GM12892 (cell line): ENCODE measurements at regions not wholly inside any gene's neighbourhood (a gene's known extent, or its start where the extent isn't known, plus 50 kb on each side); places are given as distances from the start of the nearest gene placed in this dataset.

Experiments used
- DNase-seq: peaks from one replicate; pipeline ENCODE4 v3.0.0; 2011; ENCODE audit not compliant: insufficient read length
- FAIRE-seq: peaks from 2 replicates; lab custom pipeline; 2011; peaks lifted over from hg19 to GRCh38; lab: Jason Lieb, UNC
- POLR2A ChIP-seq: IDR thresholded peaks from 2 replicates; pipeline ENCODE4 v1.6.1; 2011; ENCODE audit warnings: low read depth, low read length, control low read depth
- POLR2AphosphoS5 ChIP-seq: IDR thresholded peaks from 2 replicates; pipeline ENCODE4 v1.6.1; 2011; ENCODE audit warnings: low read depth, low read length, control low read depth
- TAF1 ChIP-seq: IDR thresholded peaks from 2 replicates; pipeline ENCODE4 v1.6.1; 2011; ENCODE audit warnings: low read depth, mild to moderate bottlenecking, control low read depth, low read length, borderline replicate concordance

GRCh38 chr15:66950114-66950513 lies 115.3 kb upstream of the SMAD3 start:
- FAIRE-seq, result no peak
- DNase-seq, result no peak
- TF ChIP-seq TAF1, result no peak

GRCh38 chr15:66951531-66952320 lies 113.7 kb upstream of the SMAD3 start:
- DNase-seq (no peak), FAIRE-seq (no peak)
- TF ChIP-seq POLR2AphosphoS5 (no peak), POLR2A (no peak), TAF1 (no peak)

GRCh38 chr15:66952756-66953522 lies 112.5 kb upstream of the SMAD3 start:
- TF ChIP-seq POLR2AphosphoS5 (no peak), POLR2A (no peak), TAF1 (no peak)
- no peak for DNase-seq
- FAIRE-seq, result no peak

GRCh38 chr15:66953523-66954229 lies 111.7 kb upstream of the SMAD3 start:
- TF ChIP-seq TAF1, result no peak
- TF ChIP-seq POLR2AphosphoS5, result no peak
- no peak for TF ChIP-seq POLR2A
- no peak for FAIRE-seq
- no peak for DNase-seq

- TF ChIP-seq POLR2AphosphoS5, result no peak
- TF ChIP-seq TAF1, result no peak
- TF ChIP-seq POLR2A, result no peak
- DNase-seq, result no peak
- FAIRE-seq, result no peak
These were observed 110.8 kb upstream of the SMAD3 start for GRCh38 chr15:66954601-66955000.

GRCh38 chr15:66955001-66955516 lies 110.3 kb upstream of the SMAD3 start:
- FAIRE-seq (no peak), DNase-seq (no peak)
- no peak for TF ChIP-seq POLR2A
- no peak for TF ChIP-seq POLR2AphosphoS5
- no peak for TF ChIP-seq TAF1

GRCh38 chr15:66955871-66956585 lies 109.4 kb upstream of the SMAD3 start:
- FAIRE-seq (no peak), DNase-seq (no peak)
- no peak for TF ChIP-seq TAF1
- TF ChIP-seq POLR2AphosphoS5, result no peak
- no peak for TF ChIP-seq POLR2A

GRCh38 chr15:66956672-66957430 lies 108.6 kb upstream of the SMAD3 start:
- no peak for DNase-seq
- TF ChIP-seq POLR2AphosphoS5, result no peak
- no peak for TF ChIP-seq TAF1
- no peak for TF ChIP-seq POLR2A
- FAIRE-seq, result no peak

GRCh38 chr15:66957431-66957720 lies 108.0 kb upstream of the SMAD3 start:
- FAIRE-seq (no peak), DNase-seq (no peak)
- TF ChIP-seq POLR2AphosphoS5, result no peak
- TF ChIP-seq TAF1, result no peak
- no peak for TF ChIP-seq POLR2A

GRCh38 chr15:66959066-66959465 lies 106.3 kb upstream of the SMAD3 start:
- FAIRE-seq (no peak), DNase-seq (no peak)
- TF ChIP-seq TAF1 (no peak), POLR2AphosphoS5 (no peak), POLR2A (no peak)
